GM19328 (cell line): ENCODE measurements at regions not wholly inside any gene's neighbourhood (a gene's known extent, or its start where the extent isn't known, plus 50 kb on each side); places are given as distances from the start of the nearest gene placed in this dataset.
A peak's percentile ranks its signal among the peaks of the same experiment; 100 is the strongest.

Experiments
- ATAC-seq: cut with Tn5 transposase; IDR thresholded peaks from one replicate; pipeline ENCODE4 v1.9.1; 2021; ENCODE audit warnings: mild to moderate bottlenecking, moderate library complexity; ENCODE audit not compliant: unreplicated experiment

GRCh38 chr12:68447797-68448260 lies 115.7 kb upstream of the MDM1 start:
- ATAC-seq, result no peak

DNA sequence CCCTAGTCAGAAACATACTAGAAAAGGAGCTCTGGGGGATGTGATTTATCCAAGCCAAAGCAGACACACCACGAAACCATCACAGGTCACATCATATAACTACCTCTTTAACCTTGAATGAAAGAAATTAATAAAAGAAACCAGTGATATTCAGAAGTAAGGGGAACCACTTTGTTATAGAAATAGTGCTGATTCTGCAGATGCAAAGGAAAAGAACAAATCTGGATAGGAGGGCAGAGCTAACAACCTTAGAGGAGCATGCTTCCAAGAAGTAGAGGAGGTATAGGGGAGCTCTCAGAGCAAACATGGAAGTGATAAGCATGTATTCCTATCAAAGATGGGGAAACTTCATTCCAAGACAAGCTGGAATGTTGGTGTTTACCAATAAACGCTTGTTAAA lies 117.0 kb upstream of the MDM1 start:
- ATAC-seq, result no peak

DNA sequence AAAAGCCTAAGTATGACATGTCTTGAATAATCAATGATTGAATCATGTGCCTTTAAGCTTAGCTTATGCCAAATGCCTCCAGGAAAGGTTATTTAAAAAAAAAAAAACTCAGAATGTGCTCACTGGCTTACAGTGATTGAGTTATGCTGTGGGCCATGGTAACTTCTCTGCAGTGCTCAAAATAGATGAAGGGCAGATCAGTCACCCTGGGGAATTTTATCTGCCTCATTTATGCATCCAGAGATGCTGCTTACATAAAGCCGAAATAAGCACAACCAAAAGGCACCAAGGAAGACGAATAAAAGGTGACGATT lies 118.7 kb upstream of the MDM1 start:
- no peak for ATAC-seq

- ATAC-seq, result peak; percentile 52
Measured at GRCh38 chr12:68451261-68452077, 119.3 kb upstream of the MDM1 start.

GRCh38 chr12:68452078-68452715 lies 120.0 kb upstream of the MDM1 start:
- ATAC-seq, result no peak

GRCh38 chr12:68453278-68453677 lies 121.1 kb upstream of the MDM1 start:
- no peak for ATAC-seq

GRCh38 chr12:68453876-68454275 lies 121.7 kb upstream of the MDM1 start:
- ATAC-seq, result no peak

- no peak for ATAC-seq
Measured at GRCh38 chr12:68454892-68455291, 122.7 kb upstream of the MDM1 start.

DNA sequence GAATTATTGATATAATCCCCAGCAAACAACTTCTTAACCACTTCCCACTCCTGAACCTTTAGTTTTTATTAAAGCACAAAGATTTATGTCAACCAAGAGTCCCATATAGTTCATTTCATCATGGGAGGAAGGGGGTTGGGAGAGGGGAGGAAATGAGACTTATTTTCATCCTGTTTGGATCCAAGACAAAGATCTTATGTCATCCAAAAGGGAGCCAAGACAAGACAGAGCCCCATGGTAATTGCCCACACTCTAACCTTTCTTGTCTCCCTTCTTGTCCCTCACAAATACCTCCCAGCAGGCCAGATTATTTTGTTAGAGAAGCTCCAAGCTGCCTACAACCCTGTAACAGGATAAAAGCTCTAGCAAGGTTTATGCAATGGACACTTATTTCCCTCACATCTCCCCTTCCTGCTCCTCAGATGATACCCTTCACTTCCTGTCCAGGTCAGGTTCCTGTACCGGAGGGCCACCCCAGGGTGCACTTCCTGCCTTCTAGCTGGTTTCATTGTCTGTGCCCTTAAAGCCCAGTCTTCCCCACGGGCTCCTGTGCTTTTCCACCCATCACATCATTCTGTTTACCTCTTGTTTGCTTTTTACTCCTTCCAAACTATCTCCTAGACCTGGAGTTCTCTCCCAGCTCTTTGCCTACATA lies 123.7 kb upstream of the MDM1 start:
- no peak for ATAC-seq

DNA sequence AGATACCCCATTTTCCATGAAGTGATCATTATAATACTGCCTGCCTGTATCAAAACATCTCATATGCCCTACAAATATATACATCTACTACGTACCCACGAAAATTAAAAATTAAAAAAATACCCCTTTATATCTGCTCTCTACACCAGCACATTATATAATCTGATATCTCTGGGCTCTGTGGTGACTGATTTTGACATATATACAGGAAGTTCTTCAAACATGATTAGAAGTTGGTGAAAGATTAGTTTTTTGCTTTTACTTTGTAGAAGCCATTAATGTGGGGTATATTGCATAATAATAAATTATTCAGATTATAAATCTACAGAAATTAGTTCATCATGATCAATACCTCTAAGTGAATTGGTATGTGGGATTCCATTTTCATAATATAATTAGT lies 126.7 kb upstream of the MDM1 start:
- ATAC-seq, result no peak

DNA sequence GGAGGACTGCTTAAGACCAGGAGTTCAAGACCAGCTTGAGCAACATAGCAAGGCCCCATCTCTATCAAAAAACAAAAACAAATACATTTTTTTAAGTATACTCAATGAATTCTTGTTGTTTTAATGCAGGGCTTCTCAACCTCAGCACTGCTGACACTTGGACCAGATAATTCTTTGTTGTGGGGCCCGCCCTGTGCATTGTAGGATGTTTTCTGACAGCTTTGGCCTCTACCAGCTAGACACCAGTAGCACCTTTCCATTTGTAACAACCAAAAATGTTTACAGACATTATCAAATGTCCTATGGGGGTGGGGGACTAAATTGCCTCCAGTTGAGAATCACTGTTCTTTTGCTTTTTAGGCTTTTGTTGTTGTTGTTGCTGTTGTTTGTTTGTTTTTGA lies 128.1 kb upstream of the MDM1 start:
- no peak for ATAC-seq

GRCh38 chr12:68461645-68462044 lies 129.5 kb upstream of the MDM1 start:
- ATAC-seq, result no peak

DNA sequence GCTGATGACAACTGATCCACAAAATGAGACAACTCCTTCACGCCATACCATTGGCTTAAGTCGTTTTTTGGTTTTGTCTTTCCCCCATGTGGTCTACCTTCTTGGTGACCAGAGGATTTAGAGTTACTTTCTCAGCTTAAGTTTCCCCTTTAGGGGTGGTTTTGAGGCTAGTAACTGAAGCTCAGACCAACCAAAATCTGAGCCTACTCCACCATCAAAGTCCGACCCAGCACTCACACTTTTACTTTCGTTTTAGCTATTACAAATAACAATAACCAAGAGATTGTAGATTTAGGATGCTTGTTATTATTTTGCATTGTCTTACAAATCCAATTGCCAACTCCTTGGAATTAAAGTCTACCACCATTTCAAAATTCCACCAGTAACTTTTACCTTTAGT lies 130.6 kb upstream of the MDM1 start:
- no peak for ATAC-seq

GRCh38 chr12:68465227-68465626 lies 133.1 kb upstream of the MDM1 start:
- ATAC-seq, result no peak

DNA sequence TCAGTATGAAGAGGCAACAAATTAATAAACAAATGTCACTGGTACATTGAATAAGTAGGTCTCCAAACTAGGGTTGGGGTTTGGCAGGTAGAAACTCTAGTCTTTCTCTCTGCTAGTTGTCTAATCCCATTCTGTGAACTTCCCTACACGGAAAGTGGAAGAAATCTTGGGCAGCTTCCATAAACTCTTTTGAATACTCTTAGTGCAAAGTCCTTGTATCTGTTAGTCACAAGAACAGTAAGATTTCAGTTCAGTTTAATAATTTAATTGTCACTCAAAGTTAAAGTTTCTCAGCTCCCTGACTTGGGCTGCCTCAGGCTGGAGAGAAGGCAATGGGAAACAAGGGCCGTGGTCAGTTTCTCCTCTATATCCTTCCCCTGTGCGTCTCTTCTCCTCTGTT lies 135.4 kb upstream of the MDM1 start:
- no peak for ATAC-seq

DNA sequence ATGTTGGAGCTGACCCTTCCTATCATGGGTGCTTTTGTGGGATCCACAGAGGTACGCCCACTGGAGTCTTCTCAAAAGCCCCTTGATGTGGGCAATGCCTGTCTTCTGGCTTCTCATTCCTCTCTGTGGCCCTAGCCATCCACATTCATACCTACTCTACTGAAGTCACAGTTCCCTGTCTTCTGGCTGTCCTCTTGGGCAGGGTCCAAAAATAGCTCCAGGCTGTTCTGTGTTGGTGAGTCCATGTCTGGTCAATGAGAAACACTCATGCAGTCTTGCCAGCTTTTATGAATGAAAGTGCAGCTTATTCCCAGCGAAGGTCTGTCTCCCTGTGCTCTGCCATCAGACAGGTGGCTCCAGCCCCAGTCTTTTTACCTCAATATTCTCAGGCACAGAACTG lies 135.9 kb upstream of the MDM1 start:
- no peak for ATAC-seq

GRCh38 chr12:68469113-68469512 lies 137.0 kb upstream of the MDM1 start:
- no peak for ATAC-seq

- ATAC-seq, result no peak
Measured at GRCh38 chr12:68470664-68471328, 138.6 kb upstream of the MDM1 start.

DNA sequence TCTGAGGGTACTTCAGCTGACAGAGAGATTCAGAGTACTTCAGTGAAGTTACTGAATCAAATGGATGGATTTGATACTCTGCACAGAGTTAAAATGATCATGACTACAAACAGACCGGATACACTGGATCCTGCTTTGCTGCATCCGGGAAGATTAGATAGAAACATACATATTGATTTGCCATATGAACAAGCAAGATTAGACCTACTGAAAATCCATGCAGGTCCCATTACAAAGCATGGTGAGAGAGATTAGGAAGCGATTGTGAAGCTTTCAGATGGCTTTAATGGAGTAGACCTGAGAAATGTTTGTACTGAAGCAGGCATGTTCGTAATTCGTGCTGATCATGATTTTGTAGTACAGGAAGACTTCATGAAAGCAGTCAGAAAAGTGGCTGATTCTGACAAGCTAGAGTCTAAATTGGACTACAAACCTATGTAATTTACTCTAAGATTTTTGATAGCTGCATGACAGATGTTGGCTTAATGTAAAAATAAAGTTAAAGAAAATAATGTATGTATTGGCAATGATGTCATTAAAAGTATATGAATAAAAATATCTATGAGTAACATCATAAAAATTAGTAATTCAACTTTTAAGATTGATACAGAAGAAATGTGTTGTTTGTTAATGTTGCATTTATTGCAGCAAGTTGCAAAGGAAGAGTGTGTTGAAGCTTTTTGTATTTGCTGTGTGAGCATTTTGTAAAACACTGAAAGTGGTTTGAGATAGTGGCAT lies 136.1 kb upstream of the RAP1B start:
- ATAC-seq, result no peak

GRCh38 chr12:68476794-68477193 lies 133.9 kb upstream of the RAP1B start:
- ATAC-seq, result no peak

GRCh38 chr12:68477261-68477772 lies 133.4 kb upstream of the RAP1B start:
- ATAC-seq, result no peak
